ENCODE measurements at regions not wholly inside any gene's neighbourhood (a gene's known extent, or its start where the extent isn't known, plus 50 kb on each side); places are given as distances from the start of the nearest gene placed in this dataset.

- DNase-seq (ENCODE audit: low read depth in 2 of 2), result no peak
These were observed 233.4 kb downstream of the MTX2 start for GRCh38 chr2:176502619-176503018.

GRCh38 chr2:176503776-176504175, 234.5 kb downstream of the MTX2 start:
- DNase-seq (ENCODE audit: low read depth in 2 of 2), result no peak

GRCh38 chr2:176504440-176504839, 235.2 kb downstream of the MTX2 start:
- DNase-seq (ENCODE audit: low read depth in 2 of 2), result no peak

- no peak for DNase-seq (ENCODE audit: low read depth in 2 of 2)
These were observed 238.5 kb downstream of the MTX2 start for GRCh38 chr2:176507786-176508185.

GRCh38 chr2:176508374-176508773, 239.1 kb downstream of the MTX2 start:
- DNase-seq (ENCODE audit: low read depth in 2 of 2), result no peak

- DNase-seq (ENCODE audit: low read depth in 2 of 2), result no peak
These were observed 239.9 kb downstream of the MTX2 start for GRCh38 chr2:176508984-176509740.

GRCh38 chr2:176514276-176514675, 245.0 kb downstream of the MTX2 start:
- no peak for DNase-seq (ENCODE audit: low read depth in 2 of 2)

- no peak for DNase-seq (ENCODE audit: low read depth in 2 of 2)
These were observed 245.7 kb downstream of the MTX2 start for GRCh38 chr2:176514805-176515500.

GRCh38 chr2:176516051-176516602, 246.9 kb downstream of the MTX2 start:
- DNase-seq (ENCODE audit: low read depth in 2 of 2), result no peak

- no peak for DNase-seq (ENCODE audit: low read depth in 2 of 2)
These were observed 249.6 kb downstream of the MTX2 start for GRCh38 chr2:176518823-176519222.

GRCh38 chr2:176521878-176522670, 252.8 kb downstream of the MTX2 start:
- no peak for DNase-seq (ENCODE audit: low read depth in 2 of 2)

GRCh38 chr2:176525086-176525485, 255.8 kb downstream of the MTX2 start:
- DNase-seq (ENCODE audit: low read depth in 2 of 2), result no peak

GRCh38 chr2:176526995-176527901, 258.0 kb downstream of the MTX2 start:
- no peak for DNase-seq (ENCODE audit: low read depth in 2 of 2)

GRCh38 chr2:176531608-176532007, 262.4 kb downstream of the MTX2 start:
- DNase-seq (ENCODE audit: low read depth in 2 of 2), result no peak

GRCh38 chr2:176533505-176534193, 264.4 kb downstream of the MTX2 start:
- no peak for DNase-seq (ENCODE audit: low read depth in 2 of 2)

- no peak for DNase-seq (ENCODE audit: low read depth in 2 of 2)
These were observed 265.7 kb downstream of the MTX2 start for GRCh38 chr2:176534798-176535466.

- DNase-seq (ENCODE audit: low read depth in 2 of 2), result no peak
These were observed 266.3 kb downstream of the MTX2 start for GRCh38 chr2:176535467-176536113.

GRCh38 chr2:176536439-176537133, 267.3 kb downstream of the MTX2 start:
- no peak for DNase-seq (ENCODE audit: low read depth in 2 of 2)

- no peak for DNase-seq (ENCODE audit: low read depth in 2 of 2)
These were observed 268.7 kb downstream of the MTX2 start for GRCh38 chr2:176537932-176538331.
